GM12801 (cell line): ENCODE measurements at regions not wholly inside any gene's neighbourhood (a gene's known extent, or its start where the extent isn't known, plus 50 kb on each side); places are given as distances from the start of the nearest gene placed in this dataset.

Source experiments
- CTCF ChIP-seq: IDR thresholded peaks from one replicate; pipeline ENCODE4 v1.5.1; 2011; ENCODE audit warnings: control low read depth; ENCODE audit not compliant: insufficient read length; ENCODE audit errors: extremely low read depth

DNA sequence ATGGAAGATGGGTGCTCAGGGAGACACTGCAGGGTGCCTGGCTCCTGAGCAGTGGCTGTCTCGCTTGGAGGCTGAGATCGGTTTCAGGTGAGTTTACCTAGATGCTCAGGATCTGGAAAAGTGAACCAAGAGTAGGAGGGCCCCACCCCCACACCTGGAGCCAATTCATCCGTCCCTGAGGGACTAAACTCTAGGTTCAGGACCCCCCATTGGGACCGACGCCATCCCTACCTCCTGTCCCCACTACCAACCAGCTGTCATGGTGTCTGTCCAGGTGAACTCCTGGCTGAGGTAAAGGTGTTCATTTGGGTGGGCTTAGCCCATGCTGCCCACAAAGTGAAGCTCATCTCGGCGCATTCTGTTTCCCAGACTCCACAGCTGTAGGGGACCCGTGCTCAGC is 174.6 kb upstream of the PLPP4 start:
- no peak for TF ChIP-seq CTCF

DNA sequence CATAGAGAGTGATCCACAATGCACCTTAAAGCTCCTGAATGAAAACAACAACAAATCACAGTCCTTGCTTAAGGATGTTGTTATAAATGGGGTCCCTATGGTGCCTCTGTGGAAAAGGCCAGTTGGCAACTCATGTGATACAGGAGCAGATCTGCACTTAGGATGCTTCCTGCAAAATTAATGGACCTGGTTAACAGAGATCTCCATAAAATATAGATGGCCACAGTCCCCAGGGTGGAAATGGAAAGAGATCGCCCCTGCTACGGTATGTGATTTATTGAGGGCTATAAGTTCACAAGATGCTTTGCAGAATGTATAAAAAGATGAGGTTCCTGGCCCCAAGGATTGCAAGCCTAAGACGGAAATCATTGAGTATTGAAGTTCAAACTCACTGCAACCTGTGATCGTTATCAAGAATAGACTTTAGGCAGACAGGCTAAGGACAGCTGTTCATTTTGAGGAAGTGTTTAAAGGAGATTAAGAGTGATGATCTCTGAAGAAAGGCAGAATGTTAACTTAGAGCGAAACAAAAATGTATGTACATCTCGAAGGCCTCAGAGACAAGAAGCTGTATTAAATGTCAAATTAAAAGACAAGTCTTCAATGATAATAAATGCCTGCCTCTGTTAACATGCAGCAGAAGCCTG is 174.1 kb upstream of the PLPP4 start:
- TF ChIP-seq CTCF: no peak

GRCh38 chr10:120285408-120285807 is 171.6 kb upstream of the PLPP4 start:
- TF ChIP-seq CTCF: no peak

DNA sequence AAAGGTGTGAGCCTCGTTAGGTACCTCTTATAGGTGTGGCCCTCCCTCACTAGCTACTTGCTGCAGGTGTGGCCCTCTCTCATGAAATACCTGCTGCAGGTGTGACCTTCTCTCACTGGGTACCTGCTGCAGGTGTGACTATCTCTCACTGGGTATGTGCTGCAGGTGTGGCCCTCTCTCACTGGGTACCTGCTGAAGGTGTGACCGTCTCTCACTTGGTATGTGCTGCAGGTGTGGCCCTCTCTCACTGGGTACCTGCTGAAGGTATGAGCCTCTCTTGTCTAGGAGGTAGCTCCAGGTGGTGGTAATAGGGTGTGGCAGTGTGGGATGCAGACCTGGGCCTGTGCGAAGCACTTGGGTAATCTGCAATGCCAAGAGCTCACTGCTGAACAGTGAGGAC is 170.7 kb upstream of the PLPP4 start:
- TF ChIP-seq CTCF: no peak

DNA sequence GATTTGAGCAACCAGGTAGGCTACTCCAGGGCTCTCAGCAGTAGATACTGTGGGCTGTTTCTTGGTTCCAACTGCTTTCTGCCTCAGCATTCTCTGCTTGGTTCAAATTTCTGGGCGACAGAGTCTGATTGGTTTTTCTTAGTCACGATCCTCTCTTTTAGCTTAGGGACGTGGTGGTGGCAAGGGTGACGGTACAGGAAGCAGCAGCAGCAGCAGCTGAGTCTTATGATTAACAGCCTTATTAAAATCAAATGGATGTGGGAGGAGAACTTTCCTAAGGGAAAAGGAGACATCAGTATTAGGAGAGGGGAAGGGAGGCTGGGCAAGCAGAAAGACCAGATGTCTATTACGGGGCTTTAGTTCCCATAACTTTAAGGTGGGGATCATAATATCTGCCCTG is 156.5 kb upstream of the PLPP4 start:
- no peak for TF ChIP-seq CTCF

GRCh38 chr10:120308589-120308988 is 148.4 kb upstream of the PLPP4 start:
- no peak for TF ChIP-seq CTCF

DNA sequence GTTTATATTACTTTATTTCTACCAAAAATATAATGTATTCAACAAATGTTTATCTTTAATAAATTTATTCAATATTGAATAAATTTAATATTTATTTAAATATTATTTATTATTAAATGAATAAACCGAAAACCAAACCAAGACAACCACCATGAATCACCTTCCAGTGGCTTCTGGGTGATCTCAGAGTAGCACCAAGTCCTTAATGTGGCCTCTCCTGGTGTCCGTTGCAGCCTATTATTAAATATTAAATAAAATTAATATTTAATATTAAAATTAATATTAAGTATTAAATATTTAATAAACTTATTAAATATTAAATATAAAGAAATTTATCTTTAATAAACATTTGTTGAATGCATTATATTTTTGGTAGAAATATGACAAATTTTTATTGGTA is 143.3 kb upstream of the PLPP4 start:
- TF ChIP-seq CTCF: no peak

DNA sequence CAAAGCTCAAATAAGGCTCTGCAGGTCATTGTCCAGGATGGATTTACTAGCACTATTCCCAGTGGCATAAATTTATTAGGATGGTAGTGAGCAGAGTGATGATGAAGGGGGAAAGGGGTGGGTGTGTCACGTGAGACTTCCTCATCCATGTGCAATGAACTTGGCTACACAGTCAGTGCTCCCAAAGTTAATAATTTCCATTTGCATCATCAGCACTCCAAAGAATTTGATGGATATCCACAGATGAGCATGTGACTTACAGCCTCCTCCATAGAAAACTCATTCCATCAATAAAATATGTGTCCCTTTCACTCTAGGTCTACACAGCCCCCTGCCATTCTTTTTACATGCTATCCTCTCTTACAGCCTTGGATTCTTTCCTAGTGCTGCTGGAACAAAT is 142.6 kb upstream of the PLPP4 start:
- TF ChIP-seq CTCF: no peak
